ENCODE measurements at regions not wholly inside any gene's neighbourhood (a gene's known extent, or its start where the extent isn't known, plus 50 kb on each side); places are given as distances from the start of the nearest gene placed in this dataset.

DNA sequence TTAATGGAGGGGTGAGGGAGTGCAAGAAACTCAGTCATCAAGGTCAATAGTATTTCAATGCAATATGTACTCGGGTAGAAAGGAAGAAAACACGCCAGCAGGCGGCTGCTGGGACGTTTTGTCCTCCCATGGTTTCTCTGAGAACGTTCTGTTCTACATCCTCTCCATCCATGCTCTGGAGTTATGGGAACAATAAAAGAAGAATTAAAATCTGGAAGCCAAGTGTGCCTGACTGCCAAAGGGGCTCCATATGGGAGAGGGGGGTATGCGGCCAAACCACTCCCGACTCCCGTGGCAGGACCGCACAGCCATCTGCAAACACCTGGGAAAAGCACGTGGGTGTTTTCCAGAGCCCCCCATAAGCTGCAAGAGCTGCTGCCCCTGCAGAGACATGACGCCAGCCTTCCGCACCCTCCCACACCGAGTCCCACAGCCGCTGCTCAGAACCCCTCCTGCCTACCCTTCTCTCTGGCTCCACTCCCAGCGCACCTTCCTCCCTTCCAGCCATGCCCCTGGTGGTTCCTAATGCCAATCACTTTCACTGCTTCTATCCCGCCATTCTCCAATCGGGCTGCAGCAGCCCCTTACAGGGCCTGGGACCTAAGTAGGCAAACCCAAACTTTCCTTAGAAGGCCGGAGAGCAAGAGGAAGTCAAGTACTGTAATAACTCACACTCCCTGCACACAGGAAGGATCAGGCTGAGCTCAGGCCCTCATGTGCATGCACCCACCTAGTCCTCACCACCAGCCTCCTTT is 241.6 kb downstream of the SYK start:
- no peaks in the 10 kb centered on the region for H3K36me3 ChIP-seq (ENCODE audit: control insufficient read depth, insufficient read depth, low read length)
- ChIA-PET CTCF (interaction anchor here (0.7 to 0.9 kb wide), 2 partner anchors 23 to 349 kb away, joined by 3 to 4 read pairs; no protein-coding TSS in a partner anchor), POLR2A (no interaction called here)
- TF ChIP-seq, protein P1, sequence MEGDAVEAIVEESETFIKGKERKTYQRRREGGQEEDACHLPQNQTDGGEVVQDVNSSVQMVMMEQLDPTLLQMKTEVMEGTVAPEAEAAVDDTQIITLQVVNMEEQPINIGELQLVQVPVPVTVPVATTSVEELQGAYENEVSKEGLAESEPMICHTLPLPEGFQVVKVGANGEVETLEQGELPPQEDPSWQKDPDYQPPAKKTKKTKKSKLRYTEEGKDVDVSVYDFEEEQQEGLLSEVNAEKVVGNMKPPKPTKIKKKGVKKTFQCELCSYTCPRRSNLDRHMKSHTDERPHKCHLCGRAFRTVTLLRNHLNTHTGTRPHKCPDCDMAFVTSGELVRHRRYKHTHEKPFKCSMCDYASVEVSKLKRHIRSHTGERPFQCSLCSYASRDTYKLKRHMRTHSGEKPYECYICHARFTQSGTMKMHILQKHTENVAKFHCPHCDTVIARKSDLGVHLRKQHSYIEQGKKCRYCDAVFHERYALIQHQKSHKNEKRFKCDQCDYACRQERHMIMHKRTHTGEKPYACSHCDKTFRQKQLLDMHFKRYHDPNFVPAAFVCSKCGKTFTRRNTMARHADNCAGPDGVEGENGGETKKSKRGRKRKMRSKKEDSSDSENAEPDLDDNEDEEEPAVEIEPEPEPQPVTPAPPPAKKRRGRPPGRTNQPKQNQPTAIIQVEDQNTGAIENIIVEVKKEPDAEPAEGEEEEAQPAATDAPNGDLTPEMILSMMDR (IDR thresholded peaks at IDR 0.05; ENCODE audit: insufficient read depth, low read depth, low read length) = no peak
- DNase-seq (ENCODE audit: low read depth) = no peak
- no peak overlapping the region for H3K4me3 ChIP-seq (ENCODE audit: low read depth, low read length)
- H3K27me3 ChIP-seq (ENCODE audit: control insufficient read depth, insufficient read depth, low read length) = no peaks in the 10 kb centered on the region

- POLR2A ChIA-PET = no interaction called here
- CTCF ChIA-PET = interaction anchor here (0.7 kb wide), 1 partner anchor 349 kb away, joined by 3 read pairs; no protein-coding TSS in a partner anchor
- Histone ChIP-seq H3K36me3 (ENCODE audit: control insufficient read depth, insufficient read depth, low read length) (no peaks in the 10 kb centered on the region), H3K4me3 (ENCODE audit: low read depth, low read length) (no peak overlapping the region), H3K27me3 (ENCODE audit: control insufficient read depth, insufficient read depth, low read length) (no peaks in the 10 kb centered on the region)
- no peak for DNase-seq (ENCODE audit: low read depth)
- TF ChIP-seq, protein P1 (IDR thresholded peaks at IDR 0.05; ENCODE audit: insufficient read depth, low read depth, low read length) = no peak
These were observed 242.2 kb downstream of the SYK start for GRCh38 chr9:91043811-91044175.

GRCh38 chr9:91044354-91044753 is 242.7 kb downstream of the SYK start:
- ChIA-PET CTCF (interaction anchor here (0.5 to 0.7 kb wide), 2 partner anchors 114 to 348 kb away, joined by 3 read pairs; no protein-coding TSS in a partner anchor), POLR2A (no interaction called here)
- no peaks in the 10 kb centered on the region for H3K27me3 ChIP-seq (ENCODE audit: control insufficient read depth, insufficient read depth, low read length)
- H3K36me3 ChIP-seq (ENCODE audit: control insufficient read depth, insufficient read depth, low read length) = no peaks in the 10 kb centered on the region
- DNase-seq (ENCODE audit: low read depth) = no peak
- H3K4me3 ChIP-seq (ENCODE audit: low read depth, low read length) = no peak overlapping the region
- TF ChIP-seq, protein P1 (IDR thresholded peaks at IDR 0.05; ENCODE audit: insufficient read depth, low read depth, low read length) = no peak

GRCh38 chr9:91045041-91045440 is 243.4 kb downstream of the SYK start:
- TF ChIP-seq, protein P1 (IDR thresholded peaks at IDR 0.05; ENCODE audit: insufficient read depth, low read depth, low read length) = no peak
- no peak for DNase-seq (ENCODE audit: low read depth)
- POLR2A ChIA-PET = no interaction called here
- Histone ChIP-seq H3K4me3 (ENCODE audit: low read depth, low read length) (no peak overlapping the region), H3K27me3 (ENCODE audit: control insufficient read depth, insufficient read depth, low read length) (no peaks in the 10 kb centered on the region), H3K36me3 (ENCODE audit: control insufficient read depth, insufficient read depth, low read length) (no peaks in the 10 kb centered on the region)
- CTCF ChIA-PET = interaction anchor here (1.0 kb wide), 1 partner anchor 14 kb away, joined by 4 read pairs; no protein-coding TSS in a partner anchor

DNA sequence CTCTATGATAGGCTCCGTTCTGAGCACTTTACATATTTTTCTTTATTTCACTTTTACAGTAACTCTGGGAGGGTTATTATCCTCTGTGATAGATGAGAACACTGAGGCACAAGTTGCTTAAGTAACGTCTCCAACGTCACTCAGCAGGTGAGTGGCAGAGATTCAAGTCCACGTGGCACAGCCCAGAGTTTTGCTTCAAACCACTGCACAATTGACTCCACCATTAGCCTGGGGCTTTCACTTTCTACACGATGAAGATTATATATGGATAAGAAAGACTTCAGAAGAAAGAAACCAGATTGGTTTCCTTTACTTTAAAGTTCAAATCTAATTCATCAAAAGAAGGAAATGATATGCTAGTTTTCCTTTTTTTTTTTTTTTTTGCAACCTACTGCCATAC is 245.9 kb downstream of the SYK start:
- Histone ChIP-seq H3K4me3 (ENCODE audit: low read depth, low read length) (no peak overlapping the region), H3K36me3 (ENCODE audit: control insufficient read depth, insufficient read depth, low read length) (no peaks in the 10 kb centered on the region), H3K27me3 (ENCODE audit: control insufficient read depth, insufficient read depth, low read length) (no peaks in the 10 kb centered on the region)
- CTCF ChIA-PET = no interaction called here
- DNase-seq (ENCODE audit: low read depth) = no peak
- POLR2A ChIA-PET = no interaction called here
- TF ChIP-seq, protein P1 (IDR thresholded peaks at IDR 0.05; ENCODE audit: insufficient read depth, low read depth, low read length) = no peak
